Activated naive CD4-positive, alpha-beta T cell treated with anti-CD3 and anti-CD28 coated beads, Interleukin-2, amount 10 ng/mL, durations not matched to agents 7 days and 5 days (primary cell): ENCODE measurements at regions not wholly inside any gene's neighbourhood (a gene's known extent, or its start where the extent isn't known, plus 50 kb on each side); places are given as distances from the start of the nearest gene placed in this dataset.

ENCODE experiments used
- CTCF ChIA-PET: fragments of 350-600 bp; sonication (Branson Sonifier 250); formaldehyde crosslinking; loops from one replicate; lab custom pipeline; 2021; ENCODE audit warnings: antibody characterized with exemption; lab: Charles Lee
- DNase-seq: peaks from one replicate; pipeline ENCODE4 v3.0.0-alpha.2; 2020
- H3K27ac Mint-ChIP-seq: one replicate; pipeline ENCODE4 v1.8.0; 2021; ENCODE audit warnings: mild to moderate bottlenecking, moderate library complexity, mixed read lengths
- H3K27me3 Mint-ChIP-seq: one replicate; pipeline ENCODE4 v1.8.0; 2021; ENCODE audit warnings: mild to moderate bottlenecking, mixed read lengths
- H3K36me3 Mint-ChIP-seq: one replicate; pipeline ENCODE4 v1.8.0; 2021; ENCODE audit warnings: mixed read lengths
- H3K4me1 Mint-ChIP-seq: one replicate; pipeline ENCODE4 v1.8.0; 2021; ENCODE audit warnings: mixed read lengths
- H3K4me3 Mint-ChIP-seq: one replicate; pipeline ENCODE4 v1.8.0; 2021; ENCODE audit warnings: mild to moderate bottlenecking, moderate library complexity, mixed read lengths
- H3K9me3 Mint-ChIP-seq: one replicate; pipeline ENCODE4 v1.8.0; 2021; ENCODE audit warnings: mixed read lengths

DNA sequence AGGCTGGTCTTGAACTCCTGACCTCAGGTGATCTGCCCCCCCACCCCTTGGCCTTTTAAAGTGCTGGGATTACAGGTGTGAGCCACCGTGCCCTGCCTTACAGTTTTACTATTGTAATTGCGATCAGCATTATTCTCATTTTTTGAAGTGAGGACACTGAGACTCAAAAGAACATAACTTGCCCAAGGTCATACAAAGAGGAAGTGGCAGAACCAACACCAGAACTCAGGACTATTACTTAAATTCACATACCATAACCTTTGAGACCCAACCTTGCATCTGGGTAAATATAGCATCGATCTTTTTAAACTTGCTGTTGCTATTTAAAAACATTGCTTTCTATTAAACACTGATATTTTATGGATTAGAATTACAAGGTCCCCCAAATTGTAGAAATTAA, 54.2 kb downstream of the FOXI1 start:
- H3K27me3 Mint-ChIP-seq, result peaks cover 2% of the 10 kb centered on the region
- CTCF ChIA-PET, result interaction anchor here (0.7 kb wide), 1 partner anchor 255 kb away, joined by 3 read pairs; no protein-coding TSS in a partner anchor

DNA sequence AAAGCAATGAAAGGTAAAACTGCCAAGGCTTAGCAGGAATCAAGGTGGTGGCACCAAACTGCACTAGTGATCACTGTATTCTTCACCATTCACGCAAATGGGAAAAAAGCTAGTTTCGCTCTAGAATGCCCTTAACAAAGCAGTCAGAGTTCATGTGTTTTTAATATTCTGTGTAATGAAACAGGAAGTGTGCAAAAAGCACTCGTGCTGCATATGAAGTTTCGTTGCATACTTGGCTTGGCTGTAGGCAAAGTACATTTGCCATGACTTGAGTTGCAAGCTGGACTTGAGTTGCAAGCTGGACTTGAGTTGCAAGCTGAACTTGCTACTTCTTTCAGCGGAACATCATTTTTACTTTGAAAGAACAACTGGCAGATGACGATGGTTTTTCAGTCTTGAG, 55.4 kb downstream of the FOXI1 start:
- no peak for DNase-seq
- H3K4me1 Mint-ChIP-seq, result no peaks in the 10 kb centered on the region
- no peaks in the 10 kb centered on the region for H3K9me3 Mint-ChIP-seq
- H3K27ac Mint-ChIP-seq, result no peak overlapping the region
- CTCF ChIA-PET, result interaction anchor here (0.9 kb wide), 1 partner anchor 22 kb away, joined by 3 read pairs; no protein-coding TSS in a partner anchor
- no peak overlapping the region for H3K4me3 Mint-ChIP-seq
- peaks cover 5% of the 10 kb centered on the region for H3K27me3 Mint-ChIP-seq
- H3K36me3 Mint-ChIP-seq, result no peaks in the 10 kb centered on the region

More for the DNA sequence above, 54.2 kb downstream of the FOXI1 start:
- Mint-ChIP-seq H3K27ac (no peak overlapping the region), H3K36me3 (no peaks in the 10 kb centered on the region), H3K4me1 (no peaks in the 10 kb centered on the region), H3K4me3 (no peak overlapping the region), H3K9me3 (no peaks in the 10 kb centered on the region)
- no peak for DNase-seq

DNA sequence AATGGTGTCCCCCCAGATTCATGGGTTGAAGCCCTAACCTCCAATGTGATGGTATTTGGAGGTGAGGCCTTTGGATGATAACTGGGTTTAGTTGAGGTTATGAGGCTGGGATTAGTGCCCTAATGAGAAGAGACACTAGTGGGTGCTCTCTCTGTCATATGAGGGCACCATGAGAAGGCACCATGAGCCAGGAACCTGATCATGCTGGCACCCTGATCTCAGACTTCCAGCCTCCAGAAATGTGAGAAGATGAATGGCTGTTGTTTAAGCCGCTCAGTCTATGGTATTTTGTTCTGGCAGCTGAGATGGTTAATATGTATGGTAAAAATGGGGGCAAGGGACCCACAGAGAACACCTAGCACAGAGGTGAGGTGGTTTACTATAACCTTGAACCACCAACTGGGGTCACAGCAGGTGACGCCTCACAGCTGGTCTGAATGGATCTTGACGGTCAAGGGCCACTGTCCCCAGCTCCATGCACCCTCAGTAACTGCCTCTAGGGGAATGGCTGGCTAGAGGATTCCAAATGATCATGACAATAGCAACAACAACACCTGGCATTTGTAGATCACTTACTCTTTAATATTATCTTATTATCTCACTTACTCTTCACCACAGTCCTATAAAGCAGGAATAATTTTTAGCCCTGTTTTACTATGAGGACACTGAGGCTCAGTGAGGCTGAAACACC, 57.1 kb downstream of the FOXI1 start:
- H3K4me3 Mint-ChIP-seq, result no peak overlapping the region
- CTCF ChIA-PET, result no interaction called here
- no peak for DNase-seq
- no peaks in the 10 kb centered on the region for H3K4me1 Mint-ChIP-seq
- no peak overlapping the region for H3K27ac Mint-ChIP-seq
- H3K9me3 Mint-ChIP-seq, result no peaks in the 10 kb centered on the region
- H3K27me3 Mint-ChIP-seq, result peaks cover 12% of the 10 kb centered on the region
- no peaks in the 10 kb centered on the region for H3K36me3 Mint-ChIP-seq

DNA sequence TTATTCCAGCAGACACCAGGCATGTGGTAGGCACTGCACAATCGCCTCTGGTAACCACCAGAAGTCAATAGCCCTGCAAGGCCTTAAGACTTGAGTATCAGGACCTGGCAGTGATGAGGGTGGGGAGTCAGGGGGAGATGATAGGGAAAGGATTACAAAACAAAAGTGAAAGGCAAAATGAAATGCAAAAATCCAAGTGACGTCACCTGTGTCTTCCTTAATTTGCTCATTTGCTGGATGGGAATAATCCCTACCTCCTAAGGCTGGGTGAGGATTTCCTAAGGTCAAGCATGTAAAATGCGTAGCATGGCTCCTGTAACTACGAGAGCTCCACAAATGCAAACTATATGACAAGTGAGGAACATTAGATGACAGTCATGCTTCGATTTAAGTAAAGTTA, 58.4 kb downstream of the FOXI1 start:
- H3K4me3 Mint-ChIP-seq, result no peak overlapping the region
- H3K27ac Mint-ChIP-seq, result no peak overlapping the region
- CTCF ChIA-PET, result no interaction called here
- H3K9me3 Mint-ChIP-seq, result no peaks in the 10 kb centered on the region
- H3K36me3 Mint-ChIP-seq, result no peaks in the 10 kb centered on the region
- DNase-seq, result no peak
- H3K4me1 Mint-ChIP-seq, result no peaks in the 10 kb centered on the region
- peaks cover 14% of the 10 kb centered on the region for H3K27me3 Mint-ChIP-seq

DNA sequence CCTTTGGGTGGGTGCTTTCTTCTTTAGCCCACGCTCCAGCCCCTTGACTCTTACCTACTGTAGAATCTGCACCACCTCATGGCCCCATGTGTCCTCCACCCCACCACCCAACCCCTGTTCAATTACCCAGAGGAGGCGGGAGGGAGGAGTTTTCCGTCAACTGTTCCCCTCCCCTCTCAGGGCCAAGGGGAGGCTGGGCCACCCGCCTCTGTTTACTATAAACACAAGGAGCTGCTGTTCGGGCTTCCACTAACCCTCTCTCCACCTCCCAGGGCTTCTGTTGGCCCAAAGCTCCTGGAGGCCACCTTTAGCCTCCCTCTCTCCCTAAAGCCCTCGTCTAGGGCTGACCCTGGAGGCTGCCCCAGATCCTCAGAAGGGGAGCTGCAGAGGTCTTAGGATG, 59.2 kb downstream of the FOXI1 start:
- no peaks in the 10 kb centered on the region for H3K36me3 Mint-ChIP-seq
- H3K4me1 Mint-ChIP-seq, result no peaks in the 10 kb centered on the region
- CTCF ChIA-PET, result no interaction called here
- no peak overlapping the region for H3K27ac Mint-ChIP-seq
- no peak for DNase-seq
- H3K4me3 Mint-ChIP-seq, result no peak overlapping the region
- no peaks in the 10 kb centered on the region for H3K9me3 Mint-ChIP-seq
- H3K27me3 Mint-ChIP-seq, result peaks cover 19% of the 10 kb centered on the region

DNA sequence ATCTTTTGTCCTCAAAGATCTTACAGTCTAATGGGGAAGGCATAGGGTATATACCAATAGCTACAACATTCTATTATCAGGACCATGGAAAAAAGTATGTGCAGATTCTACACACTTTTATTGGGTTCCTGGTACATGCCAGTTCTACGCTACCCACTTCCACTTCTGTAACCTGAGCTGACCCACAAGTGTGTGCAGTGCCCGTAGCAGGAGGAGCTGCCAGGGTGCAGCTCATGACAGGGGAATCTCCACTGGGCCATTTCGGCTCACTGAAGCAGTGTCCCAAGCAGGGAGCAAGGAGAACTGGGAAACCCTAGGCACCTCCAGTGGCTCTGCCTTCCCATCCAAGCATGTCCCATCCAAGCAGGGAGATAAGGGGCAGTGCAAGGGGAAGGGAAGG, 60.4 kb downstream of the FOXI1 start:
- H3K36me3 Mint-ChIP-seq, result no peaks in the 10 kb centered on the region
- H3K4me3 Mint-ChIP-seq, result no peak overlapping the region
- no peak overlapping the region for H3K27ac Mint-ChIP-seq
- CTCF ChIA-PET, result no interaction called here
- no peak for DNase-seq
- H3K4me1 Mint-ChIP-seq, result no peaks in the 10 kb centered on the region
- H3K9me3 Mint-ChIP-seq, result no peaks in the 10 kb centered on the region
- peaks cover 31% of the 10 kb centered on the region for H3K27me3 Mint-ChIP-seq

DNA sequence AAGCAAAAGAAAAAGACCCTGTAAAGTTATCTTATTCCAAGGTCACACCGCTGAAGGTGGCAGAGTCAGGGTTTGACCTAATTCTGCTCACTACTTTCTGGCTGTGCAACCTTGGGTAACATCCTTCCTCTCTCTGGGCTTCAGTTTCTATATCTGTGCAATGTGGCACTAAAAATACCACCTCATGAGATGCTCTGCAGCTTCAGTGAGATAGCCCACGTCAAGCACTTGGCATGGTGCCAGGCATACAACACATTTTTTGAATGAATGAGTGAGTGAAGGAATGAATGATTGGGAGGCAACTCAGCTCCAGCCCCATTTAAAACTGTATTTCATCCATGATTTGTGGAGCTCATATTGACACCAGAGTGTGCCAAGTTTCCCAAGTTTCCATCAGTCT, 62.3 kb downstream of the FOXI1 start:
- CTCF ChIA-PET, result interaction anchor here (1.1 kb wide), 1 partner anchor 16 kb away, joined by 3 read pairs; no protein-coding TSS in a partner anchor
- no peak for DNase-seq
- H3K4me1 Mint-ChIP-seq, result no peaks in the 10 kb centered on the region
- no peak overlapping the region for H3K4me3 Mint-ChIP-seq
- no peak overlapping the region for H3K27ac Mint-ChIP-seq
- H3K36me3 Mint-ChIP-seq, result no peaks in the 10 kb centered on the region
- H3K27me3 Mint-ChIP-seq, result peaks cover 31% of the 10 kb centered on the region
- H3K9me3 Mint-ChIP-seq, result no peaks in the 10 kb centered on the region

DNA sequence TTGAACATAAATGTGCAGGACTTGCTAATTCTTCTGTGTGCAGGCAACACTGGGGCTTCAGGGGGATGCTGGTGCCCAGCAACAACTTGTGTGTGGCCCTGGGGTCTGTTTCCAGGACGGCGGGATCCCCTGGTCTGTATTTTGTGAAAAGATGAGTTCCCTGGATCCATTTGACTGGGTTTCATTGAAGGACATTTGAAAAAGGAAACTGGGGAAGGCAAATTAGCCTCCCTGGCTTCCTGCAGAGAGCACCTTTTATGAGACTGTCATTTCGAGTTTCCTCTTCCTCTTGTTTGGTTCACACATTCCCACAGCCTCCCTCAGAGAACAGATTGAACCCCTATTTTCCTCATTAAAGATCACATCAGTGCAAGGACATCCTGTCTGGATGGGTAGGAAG, 63.1 kb downstream of the FOXI1 start:
- peaks cover 31% of the 10 kb centered on the region for H3K27me3 Mint-ChIP-seq
- H3K4me1 Mint-ChIP-seq, result no peaks in the 10 kb centered on the region
- H3K4me3 Mint-ChIP-seq, result no peak overlapping the region
- no peaks in the 10 kb centered on the region for H3K36me3 Mint-ChIP-seq
- no peaks in the 10 kb centered on the region for H3K9me3 Mint-ChIP-seq
- DNase-seq, result no peak
- no peak overlapping the region for H3K27ac Mint-ChIP-seq
- CTCF ChIA-PET, result interaction anchor here (1.1 kb wide), 1 partner anchor 15 kb away, joined by 3 read pairs; no protein-coding TSS in a partner anchor

DNA sequence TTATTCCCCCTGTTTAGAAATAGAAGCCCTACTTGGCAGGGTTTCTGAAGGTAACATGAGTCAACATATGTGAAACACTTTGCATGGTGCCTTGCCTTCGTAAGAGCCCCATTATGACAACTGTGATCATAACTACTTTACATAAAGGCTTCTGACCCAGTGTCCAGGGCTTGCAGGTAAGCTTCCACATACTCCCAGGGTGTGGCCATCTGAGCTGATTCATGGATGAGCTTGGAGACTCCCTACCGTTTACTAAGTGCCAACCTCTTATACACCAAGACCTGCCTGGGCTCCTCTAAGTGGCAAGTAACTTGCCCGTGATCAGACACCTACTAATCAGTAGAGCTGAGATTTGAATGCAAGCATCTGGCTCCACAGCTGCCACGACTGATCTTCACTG, 62.8 kb upstream of the C5orf58 start:
- Mint-ChIP-seq H3K4me3 (no peak overlapping the region), H3K27ac (no peak overlapping the region), H3K27me3 (peaks cover 32% of the 10 kb centered on the region), H3K4me1 (no peaks in the 10 kb centered on the region), H3K9me3 (no peaks in the 10 kb centered on the region), H3K36me3 (no peaks in the 10 kb centered on the region)
- DNase-seq, result no peak
- CTCF ChIA-PET, result no interaction called here

DNA sequence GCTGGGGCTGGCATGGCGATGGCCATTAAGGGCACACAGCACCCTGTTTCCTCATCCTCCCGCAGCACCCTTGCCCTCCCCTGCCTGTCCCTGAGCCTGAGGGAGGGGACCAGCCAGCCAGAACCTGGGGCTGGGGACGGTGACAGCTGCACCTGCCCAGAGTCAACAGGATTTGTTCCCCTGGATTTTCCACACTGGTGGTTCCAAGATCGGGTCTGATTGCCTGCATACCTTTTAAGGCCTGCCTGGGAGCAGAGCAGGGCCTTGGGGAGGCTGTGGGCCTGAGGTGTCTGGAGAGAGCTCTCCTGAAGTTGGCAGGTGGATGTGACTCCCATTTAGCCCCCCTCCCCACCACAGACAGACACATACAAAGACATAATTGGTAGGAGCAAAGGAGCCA, 61.0 kb upstream of the C5orf58 start:
- Mint-ChIP-seq H3K4me3 (no peak overlapping the region), H3K36me3 (no peaks in the 10 kb centered on the region), H3K27me3 (peaks cover 29% of the 10 kb centered on the region), H3K4me1 (no peaks in the 10 kb centered on the region), H3K27ac (no peak overlapping the region), H3K9me3 (no peaks in the 10 kb centered on the region)
- CTCF ChIA-PET, result interaction anchor here (1.9 kb wide), 1 partner anchor 13 kb away, joined by 8 read pairs; no protein-coding TSS in a partner anchor
- no peak for DNase-seq

DNA sequence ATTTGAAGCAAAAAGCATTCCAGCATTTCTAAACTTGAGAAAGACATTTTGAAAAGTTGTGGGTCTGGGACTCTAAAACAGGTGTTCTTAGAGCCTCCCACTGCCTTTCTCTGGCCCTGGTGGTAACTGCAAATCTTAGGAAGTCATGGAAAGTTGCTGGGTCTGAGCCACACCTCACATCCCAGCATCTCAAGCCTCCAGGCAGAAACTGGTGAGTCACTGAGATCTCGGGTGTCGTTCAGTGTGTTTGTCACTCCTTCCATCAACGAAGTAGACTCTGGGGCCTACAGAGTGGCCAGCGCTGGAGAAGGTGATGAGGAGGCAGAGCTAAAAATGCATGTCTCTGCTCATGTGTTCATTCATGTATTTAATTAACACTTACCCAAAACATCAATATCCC, 59.6 kb upstream of the C5orf58 start:
- Mint-ChIP-seq H3K4me3 (no peak overlapping the region), H3K36me3 (no peaks in the 10 kb centered on the region), H3K9me3 (no peaks in the 10 kb centered on the region), H3K27ac (no peak overlapping the region), H3K4me1 (no peaks in the 10 kb centered on the region), H3K27me3 (peaks cover 23% of the 10 kb centered on the region)
- CTCF ChIA-PET, result no interaction called here
- DNase-seq, result no peak

DNA sequence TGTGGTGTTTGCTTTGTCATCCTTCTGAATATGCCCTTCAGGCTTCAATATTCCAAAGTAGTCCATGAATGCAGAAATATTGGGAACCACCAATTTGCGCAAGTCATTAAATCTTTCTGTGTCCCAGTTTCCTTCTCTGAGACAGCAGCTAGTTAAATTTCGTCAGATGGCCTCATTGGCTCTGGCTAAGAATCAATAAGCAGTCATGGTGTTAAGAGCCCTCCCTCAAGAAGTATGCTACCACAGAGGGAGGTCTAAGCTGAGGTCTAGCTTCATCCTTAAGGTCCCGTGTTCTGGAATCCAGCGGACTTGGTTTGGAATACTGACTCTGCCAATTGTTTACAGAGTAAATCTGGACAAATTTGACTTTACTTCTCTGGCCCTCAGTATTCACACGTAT, 59.1 kb upstream of the C5orf58 start:
- CTCF ChIA-PET, result no interaction called here
- peaks cover 23% of the 10 kb centered on the region for H3K27me3 Mint-ChIP-seq
- H3K36me3 Mint-ChIP-seq, result no peaks in the 10 kb centered on the region
- no peak overlapping the region for H3K4me3 Mint-ChIP-seq
- H3K9me3 Mint-ChIP-seq, result no peaks in the 10 kb centered on the region
- DNase-seq, result no peak
- H3K27ac Mint-ChIP-seq, result no peak overlapping the region
- no peaks in the 10 kb centered on the region for H3K4me1 Mint-ChIP-seq

DNA sequence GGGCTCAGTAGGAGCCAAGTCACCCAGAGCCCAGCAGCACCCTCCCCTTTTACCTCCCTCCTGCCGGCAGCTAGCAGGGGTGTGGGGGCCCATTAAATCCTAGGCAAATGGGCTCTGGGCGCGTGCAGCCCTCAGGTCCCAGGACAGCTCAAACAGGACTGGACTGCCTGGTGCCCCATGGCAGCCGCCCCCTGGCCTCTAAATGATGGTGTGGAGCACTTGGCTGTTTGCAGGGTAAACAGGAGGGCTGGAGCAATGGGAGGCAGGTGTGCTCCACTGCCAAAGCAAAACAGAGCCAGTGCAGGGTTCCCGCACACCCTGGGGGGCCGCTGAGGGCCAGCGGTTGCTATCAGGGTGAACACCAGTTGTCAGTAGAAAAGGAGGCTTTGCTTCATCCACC, 55.9 kb upstream of the C5orf58 start:
- no peak overlapping the region for H3K27ac Mint-ChIP-seq
- no peaks in the 10 kb centered on the region for H3K4me1 Mint-ChIP-seq
- DNase-seq, result no peak
- H3K9me3 Mint-ChIP-seq, result no peaks in the 10 kb centered on the region
- CTCF ChIA-PET, result no interaction called here
- H3K27me3 Mint-ChIP-seq, result peaks cover 6% of the 10 kb centered on the region
- no peaks in the 10 kb centered on the region for H3K36me3 Mint-ChIP-seq
- H3K4me3 Mint-ChIP-seq, result no peak overlapping the region

DNA sequence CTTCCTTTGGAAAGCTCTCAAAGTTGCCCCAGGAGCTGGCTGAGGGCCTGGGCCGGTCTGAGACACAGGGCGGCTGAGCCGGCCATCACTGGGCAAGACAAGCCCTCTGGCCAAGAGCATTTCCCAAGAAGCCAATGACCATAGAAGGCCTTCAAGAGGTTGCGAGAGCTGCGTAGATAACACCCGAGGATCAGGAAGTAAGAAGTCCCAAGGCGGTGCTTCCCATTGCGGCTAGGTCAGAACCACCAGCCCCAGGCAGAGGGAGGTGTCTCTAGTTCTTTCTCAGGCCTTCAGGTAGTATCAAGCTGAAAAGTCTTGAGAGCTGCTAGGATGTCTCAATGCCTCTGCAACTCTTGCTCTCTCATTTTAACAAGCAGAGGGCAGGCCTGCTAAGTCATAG, 54.0 kb upstream of the C5orf58 start:
- no peaks in the 10 kb centered on the region for H3K9me3 Mint-ChIP-seq
- no peaks in the 10 kb centered on the region for H3K4me1 Mint-ChIP-seq
- CTCF ChIA-PET, result no interaction called here
- no peak for DNase-seq
- H3K27ac Mint-ChIP-seq, result no peak overlapping the region
- H3K27me3 Mint-ChIP-seq, result peaks cover 22% of the 10 kb centered on the region
- H3K4me3 Mint-ChIP-seq, result no peak overlapping the region
- H3K36me3 Mint-ChIP-seq, result no peaks in the 10 kb centered on the region

DNA sequence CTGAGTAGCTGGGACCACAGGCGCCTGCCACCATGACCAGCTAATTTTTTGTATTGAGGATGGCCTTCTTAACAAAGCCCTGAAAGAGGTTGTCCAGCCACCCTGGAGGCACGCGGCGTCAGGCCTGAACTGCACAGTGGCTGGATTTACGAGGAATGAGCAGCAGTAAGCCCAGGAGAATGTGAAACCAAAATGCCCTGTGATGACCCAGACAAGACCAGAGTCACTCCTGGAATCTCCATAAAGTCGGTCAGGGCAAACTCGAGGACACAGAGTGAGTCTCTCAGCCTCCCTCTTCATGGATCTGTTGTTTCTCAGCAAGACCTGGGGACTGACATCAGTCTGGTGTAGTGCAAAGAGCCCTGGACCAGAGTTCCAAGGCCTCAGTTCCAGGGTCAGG, 53.2 kb upstream of the C5orf58 start:
- H3K4me3 Mint-ChIP-seq, result no peak overlapping the region
- H3K27ac Mint-ChIP-seq, result no peak overlapping the region
- no peak for DNase-seq
- H3K4me1 Mint-ChIP-seq, result no peaks in the 10 kb centered on the region
- no peaks in the 10 kb centered on the region for H3K9me3 Mint-ChIP-seq
- H3K27me3 Mint-ChIP-seq, result peaks cover 24% of the 10 kb centered on the region
- H3K36me3 Mint-ChIP-seq, result no peaks in the 10 kb centered on the region
- CTCF ChIA-PET, result no interaction called here
